Breast epithelium (tissue), 3 donors: ENCODE measurements at regions not wholly inside any gene's neighbourhood (a gene's known extent, or its start where the extent isn't known, plus 50 kb on each side); places are given as distances from the start of the nearest gene placed in this dataset.

Experiments used
- CTCF ChIP-seq, 3 donors: fragments of 450-650 bp; IDR thresholded peaks; one replicate each; pipeline ENCODE4 v1.5.1; 2016 to 2017; ENCODE audit warnings: antibody characterized with exemption in 3 of 3, mild to moderate bottlenecking in 3 of 3, moderate library complexity in 3 of 3
- POLR2A ChIP-seq: fragments of 450-650 bp; IDR thresholded peaks from one replicate; pipeline ENCODE4 v1.6.1; 2016; ENCODE audit warnings: antibody characterized with exemption, mild to moderate bottlenecking, moderate library complexity
- POLR2AphosphoS5 ChIP-seq, 3 donors: sonication (generic); formaldehyde crosslinking; IDR thresholded peaks; one replicate each; pipeline ENCODE4 v1.6.1; 2017; ENCODE audit warnings: antibody characterized with exemption in 3 of 3

- TF ChIP-seq CTCF (IDR thresholded peaks at IDR 0.05) (no peak), POLR2A (no peak), POLR2AphosphoS5 (IDR thresholded peaks at IDR 0.05) (no peak)
These were observed 84.5 kb downstream of the RND3 start for GRCh38 chr2:150402953-150403352.
